ENCODE measurements at regions not wholly inside any gene's neighbourhood (a gene's known extent, or its start where the extent isn't known, plus 50 kb on each side); places are given as distances from the start of the nearest gene placed in this dataset.
A peak's percentile ranks its signal among the peaks of the same experiment; 100 is the strongest.

- H3K4me3 ChIP-seq (ENCODE audit: low read depth, low read length), result no peak overlapping the region
- H3K36me3 ChIP-seq (replicated peaks), result no peaks in the 10 kb centered on the region
- no peak overlapping the region for H3K27ac ChIP-seq
- no peaks in the 10 kb centered on the region for H3K27me3 ChIP-seq (replicated peaks)
- TF ChIP-seq CTCF (IDR thresholded peaks at IDR 0.05; ENCODE audit: low read depth, low read length, missing control alignments), result no peak
- in situ Hi-C loops (cut with HindIII; ENCODE audit: low pct_ligation_motif_present, low sequenced_read_pairs), result no loop called here
- DNase-seq, result no peak
Observed at GRCh38 chr3:106945435-106945834, 431.8 kb upstream of the CCDC54 start.

- H3K36me3 ChIP-seq (replicated peaks), result no peaks in the 10 kb centered on the region
- TF ChIP-seq CTCF (IDR thresholded peaks at IDR 0.05; ENCODE audit: low read depth, low read length, missing control alignments), result no peak
- H3K4me3 ChIP-seq (ENCODE audit: low read depth, low read length), result no peak overlapping the region
- H3K27me3 ChIP-seq (replicated peaks), result no peaks in the 10 kb centered on the region
- in situ Hi-C loops (cut with HindIII; ENCODE audit: low pct_ligation_motif_present, low sequenced_read_pairs), result no loop called here
- no peak overlapping the region for H3K27ac ChIP-seq
- DNase-seq, result no peak
Observed at GRCh38 chr3:106946866-106947265, 430.4 kb upstream of the CCDC54 start.

GRCh38 chr3:106957029-106957428, 420.2 kb upstream of the CCDC54 start:
- in situ Hi-C loops (cut with HindIII; ENCODE audit: low pct_ligation_motif_present, low sequenced_read_pairs), result no loop called here
- H3K4me3 ChIP-seq (ENCODE audit: low read depth, low read length), result no peak overlapping the region
- no peaks in the 10 kb centered on the region for H3K36me3 ChIP-seq (replicated peaks)
- H3K27me3 ChIP-seq (replicated peaks), result no peaks in the 10 kb centered on the region
- no peak for TF ChIP-seq CTCF (IDR thresholded peaks at IDR 0.05; ENCODE audit: low read depth, low read length, missing control alignments)
- peak; percentile 30 for DNase-seq
- no peak overlapping the region for H3K27ac ChIP-seq

GRCh38 chr3:106962993-106963392, 414.2 kb upstream of the CCDC54 start:
- in situ Hi-C loops (cut with HindIII; ENCODE audit: low pct_ligation_motif_present, low sequenced_read_pairs), result no loop called here

GRCh38 chr3:106963442-106963841, 413.8 kb upstream of the CCDC54 start:
- Histone ChIP-seq H3K27me3 (replicated peaks) (no peaks in the 10 kb centered on the region), H3K36me3 (replicated peaks) (no peaks in the 10 kb centered on the region), H3K27ac (peak overlapping the region; percentile 1), H3K4me3 (ENCODE audit: low read depth, low read length) (no peak overlapping the region)
- no peak for TF ChIP-seq CTCF (IDR thresholded peaks at IDR 0.05; ENCODE audit: low read depth, low read length, missing control alignments)
- peak; percentile 70 for DNase-seq
- in situ Hi-C loops (cut with HindIII; ENCODE audit: low pct_ligation_motif_present, low sequenced_read_pairs), result no loop called here

More at GRCh38 chr3:106962993-106963392, 414.2 kb upstream of the CCDC54 start:
- TF ChIP-seq CTCF (IDR thresholded peaks at IDR 0.05; ENCODE audit: low read depth, low read length, missing control alignments), result no peak
- Histone ChIP-seq H3K36me3 (replicated peaks) (no peaks in the 10 kb centered on the region), H3K27ac (peak overlapping the region; percentile 1), H3K4me3 (ENCODE audit: low read depth, low read length) (no peak overlapping the region), H3K27me3 (replicated peaks) (no peaks in the 10 kb centered on the region)
- DNase-seq, result no peak

- Histone ChIP-seq H3K4me3 (ENCODE audit: low read depth, low read length) (no peak overlapping the region), H3K27me3 (replicated peaks) (no peaks in the 10 kb centered on the region), H3K36me3 (replicated peaks) (no peaks in the 10 kb centered on the region), H3K27ac (no peak overlapping the region)
- no peak for TF ChIP-seq CTCF (IDR thresholded peaks at IDR 0.05; ENCODE audit: low read depth, low read length, missing control alignments)
- no peak for DNase-seq
- in situ Hi-C loops (cut with HindIII; ENCODE audit: low pct_ligation_motif_present, low sequenced_read_pairs), result no loop called here
Observed at GRCh38 chr3:106965307-106965706, 411.9 kb upstream of the CCDC54 start.

All from brain microvascular endothelial cell (primary cell).